RWPE2 (cell line): ENCODE measurements at regions not wholly inside any gene's neighbourhood (a gene's known extent, or its start where the extent isn't known, plus 50 kb on each side); places are given as distances from the start of the nearest gene placed in this dataset.

ENCODE experiments used
- ATAC-seq: fragments of 200-7000 bp; cut with Tn5 transposase; 3 replicates; pipeline ENCODE4 v1.9.1; 2021; ENCODE audit warnings: low read depth
- DNase-seq: peaks from one replicate; pipeline ENCODE4 v3.0.0-alpha.2; 2020; ENCODE audit warnings: low spot score
- H3K27ac ChIP-seq: fragments of 450-650 bp; 2 replicates; pipeline ENCODE4 v1.5.1; 2017; ENCODE audit warnings: mild to moderate bottlenecking; ENCODE audit not compliant: poor library complexity, severe bottlenecking
- H3K27me3 ChIP-seq: fragments of 250-450 bp; sonication (Bioruptor Pico); 2 replicates; pipeline ENCODE4 v1.5.1; 2021; ENCODE audit warnings: mild to moderate bottlenecking, moderate library complexity; ENCODE audit not compliant: insufficient read depth, poor library complexity, severe bottlenecking
- H3K36me3 ChIP-seq: fragments of 250-450 bp; sonication (Bioruptor Pico); 2 replicates; pipeline ENCODE4 v1.5.1; 2020; ENCODE audit warnings: low read depth, mild to moderate bottlenecking, moderate library complexity
- H3K4me1 ChIP-seq: fragments of 250-450 bp; sonication (Bioruptor Pico); 2 replicates; pipeline ENCODE4 v1.5.1; 2021; ENCODE audit warnings: mild to moderate bottlenecking, moderate library complexity; ENCODE audit not compliant: insufficient read depth, poor library complexity, severe bottlenecking
- H3K4me3 ChIP-seq: fragments of 250-450 bp; sonication (Bioruptor Pico); 2 replicates; pipeline ENCODE4 v1.5.1; 2021; ENCODE audit warnings: mild to moderate bottlenecking, moderate library complexity; ENCODE audit not compliant: severe bottlenecking
- H3K9me3 ChIP-seq: fragments of 250-450 bp; sonication (Bioruptor Pico); 2 replicates; pipeline ENCODE4 v1.5.1; 2021; ENCODE audit warnings: mild to moderate bottlenecking, moderate library complexity; ENCODE audit not compliant: severe bottlenecking
- TF ChIP-seq, protein P1 (sequence below): fragments of 450-650 bp; IDR thresholded peaks from one replicate; pipeline ENCODE4 v1.5.1; 2017; ENCODE audit warnings: mild to moderate bottlenecking, moderate library complexity; ENCODE audit not compliant: poor library complexity, severe bottlenecking

- peak overlapping the region; percentile 98 for H3K27ac ChIP-seq
- H3K9me3 ChIP-seq = no peaks in the 10 kb centered on the region
- TF ChIP-seq, protein P1, sequence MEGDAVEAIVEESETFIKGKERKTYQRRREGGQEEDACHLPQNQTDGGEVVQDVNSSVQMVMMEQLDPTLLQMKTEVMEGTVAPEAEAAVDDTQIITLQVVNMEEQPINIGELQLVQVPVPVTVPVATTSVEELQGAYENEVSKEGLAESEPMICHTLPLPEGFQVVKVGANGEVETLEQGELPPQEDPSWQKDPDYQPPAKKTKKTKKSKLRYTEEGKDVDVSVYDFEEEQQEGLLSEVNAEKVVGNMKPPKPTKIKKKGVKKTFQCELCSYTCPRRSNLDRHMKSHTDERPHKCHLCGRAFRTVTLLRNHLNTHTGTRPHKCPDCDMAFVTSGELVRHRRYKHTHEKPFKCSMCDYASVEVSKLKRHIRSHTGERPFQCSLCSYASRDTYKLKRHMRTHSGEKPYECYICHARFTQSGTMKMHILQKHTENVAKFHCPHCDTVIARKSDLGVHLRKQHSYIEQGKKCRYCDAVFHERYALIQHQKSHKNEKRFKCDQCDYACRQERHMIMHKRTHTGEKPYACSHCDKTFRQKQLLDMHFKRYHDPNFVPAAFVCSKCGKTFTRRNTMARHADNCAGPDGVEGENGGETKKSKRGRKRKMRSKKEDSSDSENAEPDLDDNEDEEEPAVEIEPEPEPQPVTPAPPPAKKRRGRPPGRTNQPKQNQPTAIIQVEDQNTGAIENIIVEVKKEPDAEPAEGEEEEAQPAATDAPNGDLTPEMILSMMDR = no peak
- H3K36me3 ChIP-seq = no peaks in the 10 kb centered on the region
- DNase-seq (peak; percentile 98), ATAC-seq (peak; percentile 96)
- no peaks in the 10 kb centered on the region for H3K27me3 ChIP-seq
- peaks cover 17% of the 10 kb centered on the region for H3K4me1 ChIP-seq
- no peak overlapping the region for H3K4me3 ChIP-seq
Observed at GRCh38 chr17:56699186-56699894, 105.8 kb downstream of the NOG start.

DNA sequence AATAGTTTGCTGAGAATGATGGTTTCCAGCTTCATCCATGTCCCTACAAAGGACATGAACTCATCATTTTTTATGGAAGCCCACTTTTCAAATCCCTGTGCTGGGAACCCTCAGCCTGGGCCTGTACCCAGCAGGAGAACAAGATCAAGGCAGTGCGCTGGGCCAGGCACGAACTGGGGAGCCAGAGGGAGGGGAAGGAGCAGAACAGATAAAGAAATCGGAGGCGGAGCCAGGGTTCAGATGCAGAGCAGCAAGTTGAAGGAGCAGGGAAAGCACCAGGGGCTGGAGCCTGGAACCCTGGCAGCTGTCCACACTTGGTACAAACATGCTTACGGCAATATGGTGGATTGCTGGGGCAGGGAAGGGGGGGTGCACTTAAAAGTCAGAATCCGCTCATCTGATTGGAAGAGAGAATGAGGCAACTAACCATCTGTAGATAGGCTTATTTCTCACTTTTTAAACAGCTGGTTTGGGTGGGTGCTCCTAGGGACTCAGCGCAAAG lies 107.5 kb downstream of the NOG start:
- H3K4me1 ChIP-seq = peaks cover 17% of the 10 kb centered on the region

DNA sequence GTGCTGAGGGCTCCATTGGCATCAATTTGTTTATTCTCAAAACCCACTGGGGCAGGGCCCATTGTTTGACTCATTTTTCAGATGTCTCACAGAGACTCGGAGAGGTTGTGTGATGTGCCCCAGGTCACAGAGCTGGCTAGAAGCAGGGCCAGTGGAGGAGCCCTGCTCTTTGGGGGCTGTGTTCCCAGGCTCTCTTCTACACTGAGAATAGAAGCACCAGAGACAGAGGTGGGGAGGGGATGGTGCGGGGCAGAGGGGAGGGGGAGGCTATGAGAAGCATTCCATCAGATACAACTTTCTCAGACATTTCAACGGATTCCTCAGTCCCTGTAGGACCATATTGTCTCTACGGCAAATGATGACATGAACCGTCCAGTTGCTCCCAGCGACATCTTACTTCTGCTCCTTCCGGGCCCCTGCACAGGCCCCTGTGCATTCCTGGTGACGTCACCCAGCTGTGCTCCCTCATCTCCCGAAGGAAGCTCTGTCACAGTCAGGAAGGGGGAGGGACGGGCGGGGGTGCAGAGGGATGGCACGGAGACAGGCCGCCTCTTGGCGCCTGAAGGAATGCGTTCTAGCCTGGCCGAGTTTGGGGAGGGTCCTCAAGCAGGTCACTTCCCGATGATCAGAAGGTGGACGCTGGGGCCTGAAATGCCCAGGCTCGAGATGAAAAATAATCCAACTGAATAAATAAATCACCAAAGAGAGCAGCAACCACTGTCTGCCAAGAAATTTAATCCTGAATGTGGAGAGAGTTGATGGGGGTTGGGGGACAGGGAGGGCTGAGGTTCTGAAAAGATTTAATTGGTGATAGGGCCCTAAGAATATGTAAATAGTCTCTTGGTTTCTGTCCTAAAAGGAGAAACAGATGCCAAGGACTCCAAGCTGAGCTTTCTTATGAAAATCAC lies 114.1 kb downstream of the NOG start:
- TF ChIP-seq, protein P1 = no peak
- no peaks in the 10 kb centered on the region for H3K36me3 ChIP-seq
- no peak for DNase-seq
- H3K4me1 ChIP-seq = no peaks in the 10 kb centered on the region
- ATAC-seq = no peak
- H3K4me3 ChIP-seq = no peak overlapping the region
- no peak overlapping the region for H3K27ac ChIP-seq
- no peaks in the 10 kb centered on the region for H3K27me3 ChIP-seq
- no peaks in the 10 kb centered on the region for H3K9me3 ChIP-seq

More for the DNA sequence above, 107.5 kb downstream of the NOG start:
- no peak for ATAC-seq
- TF ChIP-seq, protein P1 = no peak
- no peaks in the 10 kb centered on the region for H3K36me3 ChIP-seq
- DNase-seq = no peak
- H3K9me3 ChIP-seq = no peaks in the 10 kb centered on the region
- H3K27me3 ChIP-seq = no peaks in the 10 kb centered on the region
- no peak overlapping the region for H3K4me3 ChIP-seq
- peak overlapping the region; percentile 98 for H3K27ac ChIP-seq

DNA sequence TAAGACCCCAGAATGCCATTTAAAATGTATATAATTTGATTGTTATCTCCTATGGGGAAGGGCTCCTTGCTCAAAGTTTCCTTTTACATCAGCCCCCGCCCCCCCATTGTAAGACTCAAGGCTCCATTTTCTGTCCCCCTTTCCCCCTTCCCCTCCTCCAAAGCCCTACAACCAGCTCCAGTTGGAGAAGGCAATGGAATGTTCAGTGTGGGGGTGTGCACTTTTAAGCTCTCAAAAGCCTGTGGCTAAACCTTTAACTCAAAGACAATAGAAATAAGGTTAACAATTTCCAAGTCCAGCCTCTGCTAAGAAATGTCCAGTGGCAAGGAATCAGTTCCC lies 114.7 kb downstream of the NOG start:
- H3K27me3 ChIP-seq = no peaks in the 10 kb centered on the region
- H3K9me3 ChIP-seq = no peaks in the 10 kb centered on the region
- H3K4me1 ChIP-seq = no peaks in the 10 kb centered on the region
- H3K27ac ChIP-seq = no peak overlapping the region
- TF ChIP-seq, protein P1 = no peak
- DNase-seq = no peak
- no peaks in the 10 kb centered on the region for H3K36me3 ChIP-seq
- no peak overlapping the region for H3K4me3 ChIP-seq
- no peak for ATAC-seq
